IPS-20b (cell line): ENCODE measurements at regions not wholly inside any gene's neighbourhood (a gene's known extent, or its start where the extent isn't known, plus 50 kb on each side); places are given as distances from the start of the nearest gene placed in this dataset.

ENCODE experiments used
- H3K27ac ChIP-seq: one replicate; pipeline ENCODE4 v1.5.1; 2013; ENCODE audit warnings: low read length
- H3K27me3 ChIP-seq: 2 replicates; pipeline ENCODE4 v1.6.1; 2013; ENCODE audit warnings: mild to moderate bottlenecking, low read length, inconsistent platforms; ENCODE audit not compliant: insufficient read depth
- H3K36me3 ChIP-seq: 2 replicates; pipeline ENCODE4 v1.6.1; 2013; ENCODE audit warnings: low read depth, mild to moderate bottlenecking, inconsistent platforms, low read length, moderate library complexity; ENCODE audit not compliant: insufficient read depth
- H3K4me1 ChIP-seq: 2 replicates; pipeline ENCODE4 v1.6.1; 2013; ENCODE audit warnings: mild to moderate bottlenecking, control low read depth, inconsistent platforms, low read length, moderate library complexity; ENCODE audit not compliant: insufficient read depth
- H3K4me3 ChIP-seq: 2 replicates; pipeline ENCODE4 v1.5.1; 2013; ENCODE audit warnings: mild to moderate bottlenecking, low read length, inconsistent platforms
- H3K9ac ChIP-seq: 2 replicates; pipeline ENCODE4 v1.6.1; 2013; ENCODE audit warnings: low read depth, mild to moderate bottlenecking, inconsistent platforms, low read length, moderate library complexity
- H3K9me3 ChIP-seq: 2 replicates; pipeline ENCODE4 v1.6.1; 2013; ENCODE audit warnings: mild to moderate bottlenecking, low read depth, low read length, inconsistent platforms; ENCODE audit not compliant: insufficient read depth

- no peaks in the 10 kb centered on the region for H3K4me1 ChIP-seq
These were observed 1044.8 kb upstream of the SLC10A2 start for GRCh38 chr13:104111031-104111430.

DNA sequence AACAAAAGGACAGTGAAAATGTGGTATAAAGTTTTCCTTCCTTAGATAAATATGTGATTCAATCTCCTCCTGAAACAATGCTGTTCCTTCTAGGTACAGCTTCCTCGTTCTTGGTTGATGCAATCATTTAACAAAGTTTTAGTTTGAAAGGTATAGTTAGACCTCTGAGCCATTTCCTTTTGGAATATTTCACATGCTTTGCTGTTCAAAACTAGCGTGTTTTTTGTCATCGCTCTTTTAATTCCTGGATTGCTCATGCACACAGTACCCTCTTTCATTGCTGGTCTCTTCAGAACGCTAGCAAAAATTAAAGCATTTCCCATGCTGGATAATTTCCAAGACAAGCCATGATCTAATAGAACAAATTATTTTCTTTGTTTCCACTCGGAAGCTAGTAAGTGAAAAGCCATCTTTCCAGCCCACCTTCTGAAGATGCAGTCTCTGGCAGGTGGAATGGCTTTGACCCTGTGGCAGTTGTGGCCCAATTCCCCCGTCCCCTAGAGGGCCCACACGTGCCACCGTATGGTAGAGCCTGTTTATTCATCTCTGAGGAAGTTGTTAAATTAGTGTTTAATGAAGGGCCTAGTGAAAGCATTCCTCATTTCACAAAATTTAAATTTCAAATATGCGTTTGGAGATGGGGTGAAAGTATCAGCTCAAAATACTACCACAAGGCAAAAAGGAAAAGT, 1040.6 kb upstream of the SLC10A2 start:
- Histone ChIP-seq H3K36me3 (no peaks in the 10 kb centered on the region), H3K27ac (no peak overlapping the region), H3K4me3 (no peak overlapping the region), H3K9me3 (peaks cover 12% of the 10 kb centered on the region), H3K4me1 (no peaks in the 10 kb centered on the region), H3K9ac (no peak overlapping the region), H3K27me3 (no peaks in the 10 kb centered on the region)

More at GRCh38 chr13:104111031-104111430, 1044.8 kb upstream of the SLC10A2 start:
- H3K9me3 ChIP-seq = peaks cover 12% of the 10 kb centered on the region
- no peak overlapping the region for H3K9ac ChIP-seq
- no peaks in the 10 kb centered on the region for H3K27me3 ChIP-seq
- no peaks in the 10 kb centered on the region for H3K36me3 ChIP-seq
- H3K4me3 ChIP-seq = no peak overlapping the region
- no peak overlapping the region for H3K27ac ChIP-seq

DNA sequence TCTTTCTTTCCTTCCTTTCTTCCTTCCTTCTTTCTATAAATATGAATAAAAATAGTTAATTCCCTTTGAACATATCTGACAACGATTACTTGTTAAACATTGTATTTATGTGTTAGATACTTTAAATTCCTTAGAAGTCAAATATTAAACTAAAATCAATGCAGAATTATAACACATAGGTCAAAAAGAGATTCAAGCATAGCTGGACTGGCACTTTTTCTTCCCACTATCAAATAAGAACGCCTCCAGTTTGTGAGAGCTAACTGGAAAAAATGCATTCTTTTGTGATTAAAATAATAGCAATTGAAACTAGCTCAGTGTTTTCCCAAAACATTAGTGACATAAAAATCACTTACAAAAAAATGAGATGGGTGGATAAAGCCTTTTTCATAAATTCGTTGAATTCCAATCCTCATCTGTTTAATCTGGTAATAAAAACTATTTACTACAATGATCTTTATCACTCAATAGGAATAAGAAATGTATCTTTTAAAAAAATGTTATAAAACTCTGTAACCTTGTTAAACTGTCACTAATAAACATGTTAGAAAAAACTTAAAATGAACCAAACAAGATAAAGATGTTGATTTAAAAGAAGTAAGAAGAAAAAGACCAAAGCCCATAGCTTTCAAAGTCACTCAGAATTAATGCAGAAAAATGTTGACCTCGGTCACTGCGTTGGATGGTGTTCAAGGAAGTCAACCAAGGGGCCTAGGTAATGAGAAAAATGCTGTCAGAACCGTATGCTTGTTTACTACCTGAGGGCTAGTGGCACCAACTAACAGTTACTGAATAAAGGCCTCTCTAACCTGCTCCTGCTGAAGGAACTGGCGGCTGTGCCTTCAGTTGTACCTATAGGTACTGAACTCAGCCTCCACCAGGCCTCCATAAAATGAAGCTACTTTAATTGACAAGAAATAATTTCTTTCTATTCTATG, 1039.5 kb upstream of the SLC10A2 start:
- H3K36me3 ChIP-seq = no peaks in the 10 kb centered on the region
- H3K9me3 ChIP-seq = peaks cover 12% of the 10 kb centered on the region
- no peak overlapping the region for H3K4me3 ChIP-seq
- no peak overlapping the region for H3K9ac ChIP-seq
- no peak overlapping the region for H3K27ac ChIP-seq
- H3K4me1 ChIP-seq = no peaks in the 10 kb centered on the region
- no peaks in the 10 kb centered on the region for H3K27me3 ChIP-seq

DNA sequence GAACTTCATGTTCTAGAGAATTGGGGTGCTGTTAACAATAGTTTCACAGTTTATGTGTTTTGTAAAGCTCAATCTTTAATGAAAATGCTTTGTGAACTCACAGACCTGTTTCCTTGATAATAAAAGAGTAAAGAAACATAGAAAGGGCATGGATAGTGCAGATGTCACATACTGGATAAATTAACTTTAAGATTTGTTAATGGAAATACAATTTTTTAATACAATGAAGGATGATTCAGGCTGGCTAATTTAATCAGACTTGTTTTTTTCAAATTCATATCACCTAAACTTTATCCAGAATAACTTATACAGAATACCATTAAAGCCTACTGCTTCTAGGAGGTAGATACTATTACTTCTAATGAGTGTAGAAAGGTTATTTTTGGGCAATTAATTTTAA, 1033.5 kb upstream of the SLC10A2 start:
- H3K4me3 ChIP-seq = no peak overlapping the region
- H3K9ac ChIP-seq = no peak overlapping the region

GRCh38 chr13:104098421-104098820, 1032.2 kb upstream of the SLC10A2 start:
- Histone ChIP-seq H3K36me3 (no peaks in the 10 kb centered on the region), H3K9ac (no peak overlapping the region), H3K27ac (no peak overlapping the region), H3K9me3 (no peaks in the 10 kb centered on the region), H3K27me3 (no peaks in the 10 kb centered on the region), H3K4me3 (no peak overlapping the region), H3K4me1 (no peaks in the 10 kb centered on the region)

More for the DNA sequence above, 1033.5 kb upstream of the SLC10A2 start:
- H3K36me3 ChIP-seq = no peaks in the 10 kb centered on the region
- no peak overlapping the region for H3K27ac ChIP-seq
- H3K27me3 ChIP-seq = no peaks in the 10 kb centered on the region
- no peaks in the 10 kb centered on the region for H3K9me3 ChIP-seq
- H3K4me1 ChIP-seq = no peaks in the 10 kb centered on the region

- Histone ChIP-seq H3K9me3 (no peaks in the 10 kb centered on the region), H3K4me3 (no peak overlapping the region), H3K4me1 (no peaks in the 10 kb centered on the region), H3K27me3 (no peaks in the 10 kb centered on the region), H3K9ac (no peak overlapping the region), H3K27ac (no peak overlapping the region), H3K36me3 (no peaks in the 10 kb centered on the region)
These were observed 1020.5 kb upstream of the SLC10A2 start for GRCh38 chr13:104086759-104087158.

DNA sequence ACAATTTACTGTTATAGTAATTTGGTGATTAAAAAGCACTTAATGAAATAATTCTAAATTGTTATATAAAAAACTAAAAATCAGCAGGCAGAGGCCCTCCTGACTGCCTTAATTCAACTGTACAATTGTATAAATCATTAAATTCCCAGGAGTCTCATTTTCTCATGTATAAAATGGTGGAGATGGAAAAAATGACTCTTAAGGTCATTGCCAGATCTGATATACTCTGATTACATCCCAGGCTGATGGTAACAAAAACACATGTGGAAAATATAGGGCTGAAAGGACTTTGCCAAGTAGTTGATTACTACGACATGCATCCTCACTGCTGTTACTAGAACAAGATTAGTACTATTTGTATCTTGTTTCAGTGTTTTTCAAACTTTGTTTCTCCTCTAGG, 1020.0 kb upstream of the SLC10A2 start:
- no peak overlapping the region for H3K27ac ChIP-seq
- no peaks in the 10 kb centered on the region for H3K27me3 ChIP-seq
- H3K4me1 ChIP-seq = no peaks in the 10 kb centered on the region
- no peaks in the 10 kb centered on the region for H3K9me3 ChIP-seq
- no peaks in the 10 kb centered on the region for H3K36me3 ChIP-seq
- no peak overlapping the region for H3K9ac ChIP-seq
- no peak overlapping the region for H3K4me3 ChIP-seq

- no peak overlapping the region for H3K4me3 ChIP-seq
- H3K36me3 ChIP-seq = no peaks in the 10 kb centered on the region
- H3K27ac ChIP-seq = no peak overlapping the region
- H3K9me3 ChIP-seq = no peaks in the 10 kb centered on the region
- no peaks in the 10 kb centered on the region for H3K4me1 ChIP-seq
- H3K27me3 ChIP-seq = no peaks in the 10 kb centered on the region
- H3K9ac ChIP-seq = no peak overlapping the region
These were observed 1019.4 kb upstream of the SLC10A2 start for GRCh38 chr13:104085611-104086010.

DNA sequence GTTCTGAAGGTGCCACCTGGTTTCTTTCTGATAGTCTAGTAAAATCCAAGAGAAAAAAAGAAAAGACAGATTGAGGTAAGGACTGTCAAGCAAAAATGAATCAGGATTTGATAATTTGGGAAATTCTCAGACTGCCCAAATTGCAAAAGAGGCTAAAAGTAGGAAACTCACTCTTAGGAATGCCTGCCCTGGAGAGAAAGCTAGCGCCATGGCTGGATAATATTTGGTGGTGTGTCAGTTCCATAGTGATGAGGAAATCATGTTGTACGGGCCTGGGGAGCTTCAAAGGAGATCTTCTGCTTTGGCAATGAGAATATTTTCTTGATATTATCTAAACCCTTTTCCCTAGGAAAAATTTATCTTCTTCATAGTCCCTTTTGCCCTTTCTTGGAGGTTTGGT, 1008.1 kb upstream of the SLC10A2 start:
- H3K4me3 ChIP-seq = no peak overlapping the region
- 0 out of 2 replicates have a peak, but pooled peaks cover 1% of the 10 kb centered on the region for H3K9me3 ChIP-seq
- H3K27me3 ChIP-seq = no peaks in the 10 kb centered on the region
- no peaks in the 10 kb centered on the region for H3K36me3 ChIP-seq
- H3K27ac ChIP-seq = no peak overlapping the region
- H3K4me1 ChIP-seq = no peaks in the 10 kb centered on the region
- no peak overlapping the region for H3K9ac ChIP-seq

- H3K4me1 ChIP-seq = no peaks in the 10 kb centered on the region
- H3K4me3 ChIP-seq = no peak overlapping the region
- H3K9ac ChIP-seq = no peak overlapping the region
- no peaks in the 10 kb centered on the region for H3K27me3 ChIP-seq
- H3K9me3 ChIP-seq = no peaks in the 10 kb centered on the region
- no peak overlapping the region for H3K27ac ChIP-seq
- H3K36me3 ChIP-seq = no peaks in the 10 kb centered on the region
These were observed 1005.6 kb upstream of the SLC10A2 start for GRCh38 chr13:104071806-104072205.

- no peaks in the 10 kb centered on the region for H3K9me3 ChIP-seq
These were observed 999.1 kb upstream of the SLC10A2 start for GRCh38 chr13:104065328-104065727.

GRCh38 chr13:104057861-104058260, 991.6 kb upstream of the SLC10A2 start:
- Histone ChIP-seq H3K36me3 (no peaks in the 10 kb centered on the region), H3K27ac (no peak overlapping the region), H3K9me3 (no peaks in the 10 kb centered on the region), H3K4me1 (no peaks in the 10 kb centered on the region), H3K4me3 (no peak overlapping the region), H3K27me3 (no peaks in the 10 kb centered on the region), H3K9ac (no peak overlapping the region)

More at GRCh38 chr13:104065328-104065727, 999.1 kb upstream of the SLC10A2 start:
- no peak overlapping the region for H3K9ac ChIP-seq
- no peaks in the 10 kb centered on the region for H3K4me1 ChIP-seq
- H3K27me3 ChIP-seq = no peaks in the 10 kb centered on the region
- H3K4me3 ChIP-seq = no peak overlapping the region
- no peak overlapping the region for H3K27ac ChIP-seq
- no peaks in the 10 kb centered on the region for H3K36me3 ChIP-seq
